A673 (cell line): ENCODE measurements at regions not wholly inside any gene's neighbourhood (a gene's known extent, or its start where the extent isn't known, plus 50 kb on each side); places are given as distances from the start of the nearest gene placed in this dataset.

Experiments used
- BruUV-seq: library from RNA; stranded (reverse); fragments of 400-500 nt; replicated peaks from 2 replicates; lab custom pipeline; 2021; lab: Mats Ljungman, UMichigan
- CTCF ChIA-PET: fragments of 300-600 bp; sonication (Branson Sonifier 250); formaldehyde crosslinking; loops from one replicate; lab custom pipeline; 2022; ENCODE audit warnings: antibody characterized with exemption; lab: Charles Lee
- POLR2A ChIA-PET: fragments of 300-600 bp; sonication (Branson Sonifier 250); formaldehyde crosslinking; loops from one replicate; lab custom pipeline; 2022; ENCODE audit warnings: antibody characterized with exemption; ENCODE audit not compliant: low non-redundant PET; lab: Charles Lee
- DNase-seq: peaks from one replicate; pipeline ENCODE4 v3.0.0-alpha.2; 2015; ENCODE audit warnings: low spot score
- H3K27ac ChIP-seq: fragments of 200-600 bp; sonication (generic); 2 replicates; pipeline ENCODE4 v1.5.1; 2016; ENCODE audit warnings: mixed run types, low read depth, mild to moderate bottlenecking, mixed read lengths, antibody characterized with exemption, low read length; ENCODE audit not compliant: poor library complexity, severe bottlenecking
- H3K27me3 ChIP-seq: fragments of 200-600 bp; sonication (generic); replicated peaks from 2 replicates; pipeline ENCODE4 v1.6.1; 2017; ENCODE audit warnings: mixed run types, low read depth, mild to moderate bottlenecking, mixed read lengths, antibody characterized with exemption, low read length; ENCODE audit not compliant: insufficient read depth, poor library complexity
- H3K36me3 ChIP-seq: fragments of 200-600 bp; sonication (generic); 2 replicates; pipeline ENCODE4 v1.6.1; 2016; ENCODE audit warnings: mixed run types, mild to moderate bottlenecking, mixed read lengths, antibody characterized with exemption, low read length; ENCODE audit not compliant: insufficient read depth, poor library complexity, severe bottlenecking
- H3K4me1 ChIP-seq: fragments of 200-600 bp; sonication (generic); 2 replicates; pipeline ENCODE4 v1.6.1; 2017; ENCODE audit warnings: mixed run types, mild to moderate bottlenecking, mixed read lengths, antibody characterized with exemption, low read length; ENCODE audit not compliant: insufficient read depth, poor library complexity, severe bottlenecking
- H3K4me3 ChIP-seq: fragments of 200-600 bp; sonication (generic); 2 replicates; pipeline ENCODE4 v1.5.1; 2016; ENCODE audit warnings: low read depth, mixed run types, mild to moderate bottlenecking, mixed read lengths, low read length; ENCODE audit not compliant: poor library complexity, severe bottlenecking
- H3K9me3 ChIP-seq: fragments of 200-600 bp; sonication (generic); 2 replicates; pipeline ENCODE4 v1.6.1; 2016; ENCODE audit warnings: mixed run types, low read depth, mild to moderate bottlenecking, mixed read lengths, antibody characterized with exemption, low read length; ENCODE audit not compliant: poor library complexity, severe bottlenecking
- CTCF ChIP-seq: fragments of 300-800, 200-600 bp; sonication (generic); conservative IDR thresholded peaks from 2 replicates; pipeline ENCODE4 v1.5.1; 2017; ENCODE audit warnings: low read depth, mild to moderate bottlenecking, antibody characterized with exemption, low read length, moderate library complexity, mixed read lengths
- EZH2 ChIP-seq: fragments of 200-600 bp; sonication (generic); IDR thresholded peaks from 2 replicates; pipeline ENCODE4 v1.6.1; 2017; ENCODE audit warnings: borderline replicate concordance, low read depth, mild to moderate bottlenecking, mixed read lengths, antibody characterized with exemption, low read length; ENCODE audit not compliant: poor library complexity, severe bottlenecking
- intact Hi-C: fragments of 100-400 bp; cut with micrococcal nuclease; formaldehyde crosslinking; loops from one replicate; pipeline ENCODE4 v1.10.0; 2022; ENCODE audit not compliant: unreplicated experiment

GRCh38 chr3:64759811-64760210 lies 72.0 kb upstream of the ADAMTS9 start:
- POLR2A ChIA-PET = no interaction called here
- intact Hi-C loops = no loop called here
- H3K4me1 ChIP-seq = no peaks in the 10 kb centered on the region
- no peaks in the 10 kb centered on the region for H3K36me3 ChIP-seq
- CTCF ChIA-PET = no interaction called here
- no peaks in the 10 kb centered on the region for H3K9me3 ChIP-seq
- H3K27me3 ChIP-seq = no peaks in the 10 kb centered on the region
- BruUV-seq = no TSS peak
- TF ChIP-seq CTCF (no peak), EZH2 (no peak)
- DNase-seq = no peak
- no peak overlapping the region for H3K4me3 ChIP-seq
- H3K27ac ChIP-seq = no peak overlapping the region

- ChIA-PET POLR2A (no interaction called here), CTCF (no interaction called here)
- no peak overlapping the region for H3K27ac ChIP-seq
- H3K36me3 ChIP-seq = no peaks in the 10 kb centered on the region
- no TSS peak for BruUV-seq
- H3K27me3 ChIP-seq = no peaks in the 10 kb centered on the region
- H3K4me3 ChIP-seq = no peak overlapping the region
- TF ChIP-seq EZH2 (no peak), CTCF (no peak)
- DNase-seq = no peak
- H3K9me3 ChIP-seq = no peaks in the 10 kb centered on the region
- intact Hi-C loops = no loop called here
- no peaks in the 10 kb centered on the region for H3K4me1 ChIP-seq
These were observed 68.7 kb upstream of the ADAMTS9 start for GRCh38 chr3:64756398-64756986.

DNA sequence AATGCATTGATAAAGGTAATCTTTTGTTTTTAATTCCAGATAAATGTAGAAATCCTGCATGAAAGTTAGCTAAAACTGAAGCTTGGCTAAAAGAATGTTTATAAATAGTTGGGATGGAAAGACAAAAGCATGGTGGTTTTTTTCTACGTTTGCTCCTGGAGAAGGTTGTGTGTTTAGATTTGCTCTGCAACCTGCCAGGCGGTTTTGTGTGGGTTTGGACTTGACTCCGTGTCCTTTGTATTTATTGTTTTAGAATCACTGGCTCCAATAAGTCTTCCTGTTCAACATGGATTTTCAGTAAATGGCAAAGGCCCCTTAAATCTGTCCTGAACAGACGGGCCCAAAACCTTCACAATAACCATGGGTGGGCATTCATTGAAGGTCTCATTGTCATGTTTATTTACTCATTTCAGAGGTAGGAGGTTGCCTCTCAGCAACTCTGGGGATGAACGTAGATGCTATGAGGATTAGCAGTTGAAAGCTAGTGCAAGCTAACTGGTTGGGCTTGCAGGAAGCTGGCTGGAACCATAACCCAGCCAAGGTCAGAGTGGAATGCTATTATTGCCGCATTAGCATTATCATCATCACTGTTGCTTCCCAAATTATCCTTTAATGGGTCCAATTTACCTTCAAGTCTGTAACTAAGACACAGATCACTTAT lies 60.6 kb upstream of the ADAMTS9 start:
- Histone ChIP-seq H3K9me3 (no peaks in the 10 kb centered on the region), H3K4me3 (no peak overlapping the region), H3K27ac (no peak overlapping the region), H3K27me3 (no peaks in the 10 kb centered on the region), H3K36me3 (no peaks in the 10 kb centered on the region), H3K4me1 (no peaks in the 10 kb centered on the region)
- DNase-seq = no peak
- intact Hi-C loops = no loop called here
- no peak for TF ChIP-seq CTCF
- no peak for TF ChIP-seq EZH2
- POLR2A ChIA-PET = no interaction called here
- no TSS peak for BruUV-seq
- CTCF ChIA-PET = no interaction called here
